Upper lobe of left lung (tissue), 4 donors: ENCODE measurements at regions not wholly inside any gene's neighbourhood (a gene's known extent, or its start where the extent isn't known, plus 50 kb on each side); places are given as distances from the start of the nearest gene placed in this dataset.

ENCODE experiments used
- POLR2A ChIP-seq, 4 donors: fragments of 450-650 bp; IDR thresholded peaks; one replicate each; pipeline ENCODE4 v1.5.1; 2016 to 2017; ENCODE audit warnings: antibody characterized with exemption in 4 of 4, mild to moderate bottlenecking in 2 of 4
- TF ChIP-seq, protein P1 (sequence below), 6 experiments: fragments of 450-650 bp in 4 of 6; fragments of 200-600 bp in 2 of 6; sonication (generic) in 2 of 6; IDR thresholded peaks; one replicate each; pipeline ENCODE4 v1.5.1; 2016 to 2019; ENCODE audit warnings: antibody characterized with exemption in 6 of 6

DNA sequence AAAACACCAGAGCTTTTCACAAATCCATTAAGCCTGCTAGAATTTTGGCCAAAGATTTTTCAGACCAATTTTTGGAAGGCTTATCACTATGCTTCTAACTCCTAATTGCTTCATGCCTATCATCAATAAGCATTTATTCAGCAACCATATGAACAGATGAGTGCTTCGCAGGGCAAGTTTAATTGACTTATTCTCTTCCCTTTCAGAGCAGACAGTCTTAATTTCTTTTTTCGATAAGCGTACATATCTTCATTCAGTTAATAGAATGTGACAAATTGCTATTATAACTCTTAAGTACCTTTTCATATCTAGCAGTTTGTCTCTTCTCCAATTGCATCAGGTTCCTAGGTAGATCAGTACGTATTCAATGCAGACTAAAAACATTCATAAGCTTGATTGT is 298.4 kb upstream of the ANO5 start:
- TF ChIP-seq POLR2A (IDR thresholded peaks at IDR 0.05), result no peak
- TF ChIP-seq, protein P1, sequence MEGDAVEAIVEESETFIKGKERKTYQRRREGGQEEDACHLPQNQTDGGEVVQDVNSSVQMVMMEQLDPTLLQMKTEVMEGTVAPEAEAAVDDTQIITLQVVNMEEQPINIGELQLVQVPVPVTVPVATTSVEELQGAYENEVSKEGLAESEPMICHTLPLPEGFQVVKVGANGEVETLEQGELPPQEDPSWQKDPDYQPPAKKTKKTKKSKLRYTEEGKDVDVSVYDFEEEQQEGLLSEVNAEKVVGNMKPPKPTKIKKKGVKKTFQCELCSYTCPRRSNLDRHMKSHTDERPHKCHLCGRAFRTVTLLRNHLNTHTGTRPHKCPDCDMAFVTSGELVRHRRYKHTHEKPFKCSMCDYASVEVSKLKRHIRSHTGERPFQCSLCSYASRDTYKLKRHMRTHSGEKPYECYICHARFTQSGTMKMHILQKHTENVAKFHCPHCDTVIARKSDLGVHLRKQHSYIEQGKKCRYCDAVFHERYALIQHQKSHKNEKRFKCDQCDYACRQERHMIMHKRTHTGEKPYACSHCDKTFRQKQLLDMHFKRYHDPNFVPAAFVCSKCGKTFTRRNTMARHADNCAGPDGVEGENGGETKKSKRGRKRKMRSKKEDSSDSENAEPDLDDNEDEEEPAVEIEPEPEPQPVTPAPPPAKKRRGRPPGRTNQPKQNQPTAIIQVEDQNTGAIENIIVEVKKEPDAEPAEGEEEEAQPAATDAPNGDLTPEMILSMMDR (IDR thresholded peaks at IDR 0.05), result no peak
